NCI-H510A (cell line): ENCODE measurements at regions not wholly inside any gene's neighbourhood (a gene's known extent, or its start where the extent isn't known, plus 50 kb on each side); places are given as distances from the start of the nearest gene placed in this dataset.
A peak's percentile ranks its signal among the peaks of the same experiment; 100 is the strongest.
"Not testable (repeated sequence)": the region's sequence is repeated elsewhere in the genome, so short reads cannot be mapped to it uniquely, and the experiment has no call there.

Experiments used
- DNase-seq: peaks from one replicate; lab custom pipeline; 2025; lab: John Stamatoyannopoulos, UW

DNA sequence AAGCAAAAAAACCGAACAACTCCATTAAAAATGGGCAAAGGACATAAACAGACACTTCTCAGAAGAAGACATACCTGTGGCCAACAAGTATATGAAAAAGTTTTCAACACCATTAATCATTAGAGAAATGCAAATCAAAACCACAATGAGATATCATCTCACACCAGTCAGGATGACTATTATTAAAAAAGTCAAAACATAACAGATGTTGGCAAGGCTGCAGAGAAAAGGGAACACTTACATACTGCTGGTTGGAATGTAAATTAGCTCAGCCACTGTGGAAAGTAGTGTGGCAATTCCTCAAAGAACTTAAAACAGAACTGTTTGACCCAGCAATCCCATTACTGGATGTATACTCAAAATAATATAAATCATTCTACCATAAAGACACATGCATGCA lies 436.3 kb downstream of the KLHL13 start:
- no peak for DNase-seq

- DNase-seq = no peak
Observed at GRCh38 chrX:117653396-117653795, 463.2 kb downstream of the KLHL13 start.

GRCh38 chrX:117645639-117646038 lies 471.0 kb downstream of the KLHL13 start:
- DNase-seq = no peak

DNA sequence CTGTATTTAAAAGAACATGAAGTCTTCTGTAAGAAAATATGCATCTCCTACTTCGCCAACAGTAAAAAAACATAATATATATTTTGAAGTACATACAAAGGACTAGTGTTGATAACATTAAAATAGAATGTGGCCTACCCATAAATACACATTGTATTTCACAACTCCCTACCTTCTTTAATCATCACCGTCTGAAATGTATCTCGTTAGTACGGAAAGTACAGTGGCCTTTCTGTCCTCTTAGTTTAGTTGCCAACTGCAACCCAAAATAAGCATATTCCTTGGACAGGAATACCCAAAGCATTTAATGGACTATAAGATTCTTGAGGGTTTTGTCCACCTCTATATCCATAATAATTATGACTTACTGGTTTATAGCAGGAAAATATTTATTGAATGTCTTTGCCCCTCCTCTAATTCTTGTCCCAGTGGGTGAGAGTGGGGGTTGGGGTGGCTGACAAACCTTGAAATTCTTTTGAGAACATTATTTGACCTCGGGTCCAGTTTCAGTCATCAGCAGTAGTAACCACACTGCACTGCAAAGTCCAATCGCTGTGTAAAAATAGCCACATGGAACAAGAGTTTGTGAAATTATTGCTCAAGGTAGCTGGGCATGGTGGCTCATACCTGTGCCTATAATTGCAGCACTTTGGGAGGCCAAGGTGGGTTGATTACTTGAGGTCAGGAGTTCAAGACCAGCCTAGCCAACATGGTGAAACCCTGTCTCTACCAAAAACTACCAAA lies 474.5 kb downstream of the KLHL13 start:
- DNase-seq = no peak

DNA sequence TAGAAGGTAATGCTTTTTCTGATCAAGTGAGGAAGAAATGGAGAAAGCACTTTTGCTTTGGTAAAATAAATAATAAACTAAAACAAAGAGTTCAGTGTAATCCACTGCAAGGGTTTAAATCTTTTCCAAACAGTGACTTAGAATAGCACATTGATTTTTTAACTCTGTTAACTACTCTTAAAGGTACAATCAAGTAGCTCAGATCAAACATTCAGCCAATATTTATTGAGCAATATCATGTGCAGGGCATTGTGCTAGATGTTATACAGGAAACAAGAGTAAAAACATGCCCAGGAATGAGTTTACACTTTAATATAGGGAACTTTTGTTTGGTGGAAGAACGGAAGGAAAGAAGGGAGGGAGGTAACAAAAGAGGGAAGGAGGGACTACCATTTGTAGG lies 479.8 kb downstream of the KLHL13 start:
- no peak for DNase-seq

DNA sequence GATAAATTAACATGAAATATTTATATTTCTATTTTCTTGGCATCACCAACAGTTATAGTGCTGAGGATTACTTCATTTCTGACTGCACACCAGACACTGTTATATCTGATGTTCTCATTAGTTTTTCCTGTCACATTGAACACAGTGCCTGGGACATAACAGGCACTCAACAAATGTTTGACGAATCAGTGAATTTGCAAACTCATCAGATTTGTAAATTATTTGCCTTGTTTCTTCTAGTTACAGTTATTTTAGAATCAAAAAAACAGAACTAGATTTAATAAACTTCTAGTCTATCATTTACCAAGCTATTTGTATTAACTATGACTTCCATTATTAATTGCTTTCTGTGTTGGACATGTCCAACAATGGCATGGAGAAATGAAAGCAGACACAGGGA lies 483.3 kb downstream of the KLHL13 start:
- DNase-seq = no peak

DNA sequence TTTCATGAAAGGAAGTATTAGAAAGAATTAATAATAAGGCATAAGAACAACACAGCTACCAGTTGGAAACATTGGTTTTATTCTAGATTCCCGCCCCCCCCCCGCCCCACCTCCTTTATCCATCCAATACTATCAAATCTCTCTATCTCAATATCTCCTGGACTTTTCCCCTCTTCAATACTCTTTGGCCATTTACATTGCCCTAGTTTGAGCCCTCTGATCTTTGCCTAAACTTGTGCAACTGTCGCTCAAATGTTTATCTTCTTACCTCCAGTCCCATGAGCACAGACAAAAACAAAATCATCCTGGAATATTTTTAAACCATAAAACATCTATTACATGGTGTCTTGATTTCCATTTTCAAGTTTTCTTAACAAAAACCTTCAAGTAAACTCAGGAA lies 488.2 kb downstream of the KLHL13 start:
- DNase-seq = no peak

- DNase-seq = no peak
Observed at GRCh38 chrX:117610806-117611205, 505.8 kb downstream of the KLHL13 start.

- DNase-seq = no peak
Observed at GRCh38 chrX:117610049-117610448, 506.6 kb downstream of the KLHL13 start.

DNA sequence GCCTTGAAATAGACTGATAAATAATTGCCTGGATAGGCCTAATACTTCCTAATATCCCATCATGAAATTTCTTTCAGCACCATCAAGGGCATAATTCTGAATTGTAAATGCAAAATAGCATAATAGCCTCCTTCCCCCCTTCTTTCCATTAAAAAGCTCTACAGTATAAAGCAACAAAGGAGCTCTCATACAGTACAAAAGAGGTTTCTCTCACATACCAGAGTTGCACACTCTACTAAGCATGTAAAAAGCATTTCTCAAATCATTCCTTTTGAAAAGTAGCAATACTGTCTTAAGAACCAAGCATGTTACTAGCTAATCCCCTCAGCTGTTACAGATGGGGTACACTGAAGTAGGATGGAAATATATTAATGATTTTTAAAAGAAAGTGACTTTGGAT lies 509.0 kb downstream of the KLHL13 start:
- DNase-seq = no peak

GRCh38 chrX:117606101-117606500 lies 510.5 kb downstream of the KLHL13 start:
- not testable (repeated sequence) for DNase-seq

- no peak for DNase-seq
Observed at GRCh38 chrX:117570160-117570559, 546.5 kb downstream of the KLHL13 start.

DNA sequence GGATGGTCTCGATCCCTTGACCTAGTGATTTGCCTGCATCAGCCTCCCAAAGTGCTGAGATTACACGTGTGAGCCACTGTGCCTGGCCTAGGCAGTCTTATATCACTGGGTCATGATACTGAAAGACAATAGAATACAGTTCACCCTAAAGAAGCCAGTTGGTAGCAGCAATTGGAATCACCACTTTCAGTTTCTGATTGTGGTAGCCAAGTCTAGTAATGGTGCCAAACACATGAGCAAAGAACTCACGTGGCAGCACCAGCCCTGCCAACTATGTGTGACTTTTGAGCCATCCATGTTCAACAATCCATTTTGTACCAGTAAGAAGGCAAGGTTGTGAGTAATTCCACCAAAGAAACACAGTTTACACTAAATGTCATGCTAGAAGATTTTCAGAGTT lies 548.4 kb downstream of the KLHL13 start:
- DNase-seq = no peak

- no peak for DNase-seq
Observed at GRCh38 chrX:117543885-117544284, 572.7 kb downstream of the KLHL13 start.

- DNase-seq = no peak
Observed at GRCh38 chrX:117539090-117539418, 577.6 kb downstream of the KLHL13 start.

- no peak for DNase-seq
Observed at GRCh38 chrX:117538178-117539089, 578.2 kb downstream of the KLHL13 start.

GRCh38 chrX:117532339-117532738 lies 584.3 kb downstream of the KLHL13 start:
- DNase-seq = no peak

DNA sequence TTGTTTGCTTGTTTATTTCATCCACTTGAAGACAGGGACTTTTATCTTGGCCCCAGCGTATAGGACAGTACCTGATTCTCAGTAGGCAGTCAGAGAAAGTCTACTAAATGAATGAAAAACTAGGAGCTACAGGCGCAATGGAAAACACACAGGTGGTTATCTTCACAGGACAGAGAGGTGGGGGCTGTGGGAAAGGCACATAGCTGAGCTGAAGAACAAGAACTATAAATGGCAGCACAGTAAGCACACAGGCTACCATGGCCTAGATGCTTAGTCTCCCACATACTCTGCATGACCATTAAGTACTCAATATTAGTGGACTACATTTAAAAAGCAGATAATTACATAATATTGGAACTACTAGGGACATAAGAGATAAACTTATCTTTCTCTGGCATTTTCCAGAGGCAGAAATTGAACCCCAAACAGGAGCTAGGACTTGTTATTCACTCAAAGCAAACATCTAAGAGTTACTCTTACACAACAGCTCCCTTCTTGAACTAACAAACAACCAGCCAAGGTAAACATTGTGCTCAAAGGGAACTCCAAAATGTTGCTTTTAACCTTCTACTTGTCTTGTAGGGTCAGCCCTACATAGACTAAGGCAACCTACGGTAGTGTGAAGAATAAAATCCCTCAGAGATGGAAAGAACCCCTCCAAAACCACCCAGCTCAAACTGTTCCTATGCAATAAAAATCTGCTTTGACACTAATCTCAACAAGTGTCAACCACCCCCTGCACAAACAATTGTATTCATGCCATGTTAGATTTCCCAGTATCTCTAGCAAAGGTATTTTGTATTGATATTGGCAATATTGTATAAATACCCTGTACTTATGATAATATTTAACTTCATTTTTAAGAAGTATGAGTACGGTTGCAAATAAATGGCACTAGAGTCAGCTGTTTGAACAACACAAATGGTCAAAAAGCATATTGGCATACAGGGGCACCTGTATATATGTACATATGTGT lies 593.6 kb downstream of the KLHL13 start:
- DNase-seq = no peak

DNA sequence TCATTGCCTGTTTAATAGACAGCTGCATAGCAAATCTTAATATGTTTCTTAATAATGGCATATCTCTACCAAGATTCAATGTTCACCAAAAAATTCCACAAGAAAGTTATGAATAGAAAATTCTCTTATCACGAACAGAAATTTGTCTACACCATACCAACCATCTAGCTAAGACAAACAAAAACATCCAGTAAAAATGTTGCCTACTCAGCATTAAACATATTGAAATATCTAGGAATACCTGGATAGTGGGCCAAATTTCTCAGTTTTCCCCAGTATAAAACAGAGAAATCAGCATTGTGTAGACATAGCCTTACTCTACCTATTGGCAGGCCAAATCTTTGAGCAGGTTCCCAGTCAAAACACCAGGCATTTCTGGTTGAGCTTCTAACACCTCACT lies 598.6 kb downstream of the KLHL13 start:
- DNase-seq = no peak

- DNase-seq = no peak
Observed at GRCh38 chrX:117511379-117511778, 605.2 kb downstream of the KLHL13 start.

DNA sequence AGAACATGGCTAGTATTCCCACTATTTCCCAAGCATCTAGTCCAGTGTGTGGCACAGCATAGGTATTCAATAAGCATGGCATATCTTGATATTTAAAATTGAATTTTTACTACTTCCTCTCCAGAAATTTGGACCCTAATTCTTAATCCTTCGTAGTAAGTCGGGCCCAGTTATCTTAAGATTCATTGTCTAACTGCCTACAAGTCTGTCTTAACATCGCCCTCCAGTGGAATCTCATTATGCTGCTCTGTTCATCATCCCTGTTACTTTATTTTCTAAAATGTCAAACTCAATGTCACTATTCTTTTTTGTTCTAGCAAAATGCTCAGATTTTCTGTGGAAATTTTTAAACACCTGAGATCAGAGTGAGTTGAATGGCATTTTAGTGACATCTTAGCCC lies 606.2 kb downstream of the KLHL13 start:
- no peak for DNase-seq

DNA sequence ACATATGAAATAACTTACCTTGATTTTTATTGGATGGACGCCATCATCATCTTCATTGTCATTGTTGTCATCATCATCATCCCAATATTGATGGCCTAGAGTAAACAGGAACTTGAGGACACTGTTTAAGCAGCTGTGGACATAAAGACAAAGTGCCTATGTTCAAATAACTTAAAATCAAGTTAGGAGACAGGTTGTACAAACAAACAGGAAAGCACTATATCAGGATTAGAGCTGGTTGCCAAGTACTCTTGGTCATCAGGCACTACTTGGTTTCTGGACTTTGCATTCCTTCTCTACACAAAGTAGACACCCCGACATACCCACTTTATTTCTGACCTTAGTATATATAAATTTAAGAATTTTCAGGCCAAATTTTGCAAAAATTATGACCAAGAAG lies 608.6 kb downstream of the KLHL13 start:
- DNase-seq = peak; percentile 5
